ENCODE measurements at regions not wholly inside any gene's neighbourhood (a gene's known extent, or its start where the extent isn't known, plus 50 kb on each side); places are given as distances from the start of the nearest gene placed in this dataset.

DNA sequence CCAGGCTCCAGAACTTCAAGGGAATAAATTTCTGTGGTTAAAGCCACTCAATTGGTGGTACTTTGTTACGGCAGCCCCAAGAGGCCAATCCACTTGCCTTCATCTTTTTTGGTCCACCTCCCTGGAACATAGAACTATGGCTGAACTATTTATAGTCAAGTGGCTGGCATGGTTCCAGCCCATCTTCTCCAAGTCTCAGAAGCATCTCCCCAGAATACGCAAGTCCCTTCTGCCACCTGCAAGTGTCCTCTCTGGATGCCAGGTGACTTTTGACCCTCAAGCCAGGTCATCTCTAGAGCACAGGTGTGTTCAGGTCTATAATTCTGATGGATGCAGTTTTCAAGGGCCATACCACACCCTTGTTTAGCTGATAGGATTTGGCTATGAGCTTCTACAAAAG, 371.5 kb downstream of the AACS start:
- no peak for DNase-seq

DNA sequence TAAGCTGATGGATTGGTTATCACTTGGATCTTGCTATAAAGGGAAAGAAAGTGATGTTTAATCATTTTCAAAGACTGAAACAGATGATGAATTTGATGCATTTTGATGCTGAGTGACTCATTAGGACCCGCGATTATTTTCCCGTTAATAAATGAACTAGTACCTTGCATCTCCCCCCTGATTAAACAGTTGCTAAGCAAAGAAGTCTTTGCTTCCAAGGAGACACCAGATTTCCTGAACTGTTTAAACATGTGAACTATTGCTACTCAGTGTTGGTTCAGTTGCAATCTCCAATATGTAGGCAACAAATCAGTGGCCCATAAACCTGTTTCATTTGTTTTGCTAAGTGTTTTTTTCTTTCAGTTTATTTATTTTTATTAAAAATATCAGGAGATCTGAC, 375.2 kb downstream of the AACS start:
- no peak for DNase-seq

DNA sequence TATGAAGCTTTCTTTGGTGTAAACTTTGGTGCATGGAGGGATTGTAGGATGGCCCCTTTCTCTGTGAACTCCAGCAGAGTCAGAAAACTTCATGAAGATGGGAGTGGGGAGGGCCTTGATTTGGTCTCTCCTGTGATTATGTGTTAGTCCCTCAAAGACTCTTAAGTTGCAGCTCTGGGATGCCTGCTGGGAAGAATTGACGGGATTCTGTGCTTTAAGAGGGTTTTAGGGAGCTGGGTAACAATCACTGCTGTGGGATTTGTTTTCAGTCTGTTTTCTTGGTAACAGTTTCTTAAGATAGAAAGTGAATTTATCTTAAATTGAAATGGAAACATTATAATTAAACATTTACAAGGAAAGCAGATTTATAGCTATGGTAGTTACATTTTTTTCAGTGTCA, 378.1 kb downstream of the AACS start:
- DNase-seq = no peak

DNA sequence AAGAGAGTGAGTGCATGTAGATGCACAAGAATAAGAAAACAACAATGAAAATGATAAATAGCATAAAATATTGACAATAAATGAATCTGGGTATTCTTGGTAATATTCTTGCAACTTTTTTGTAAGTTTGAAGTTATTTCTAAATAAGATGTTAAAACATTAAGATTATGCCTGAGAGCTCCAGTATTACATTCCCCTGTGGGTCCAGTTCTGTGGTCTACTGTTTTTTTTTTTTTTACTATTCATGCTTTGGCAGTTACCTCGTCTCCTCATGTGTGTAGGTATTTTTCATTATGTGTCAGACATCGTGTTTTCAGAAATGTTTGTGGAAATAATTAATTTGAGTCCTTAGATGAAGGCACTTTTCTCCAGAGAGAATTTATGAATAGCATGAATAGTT, 386.2 kb downstream of the AACS start:
- no peak for DNase-seq

DNA sequence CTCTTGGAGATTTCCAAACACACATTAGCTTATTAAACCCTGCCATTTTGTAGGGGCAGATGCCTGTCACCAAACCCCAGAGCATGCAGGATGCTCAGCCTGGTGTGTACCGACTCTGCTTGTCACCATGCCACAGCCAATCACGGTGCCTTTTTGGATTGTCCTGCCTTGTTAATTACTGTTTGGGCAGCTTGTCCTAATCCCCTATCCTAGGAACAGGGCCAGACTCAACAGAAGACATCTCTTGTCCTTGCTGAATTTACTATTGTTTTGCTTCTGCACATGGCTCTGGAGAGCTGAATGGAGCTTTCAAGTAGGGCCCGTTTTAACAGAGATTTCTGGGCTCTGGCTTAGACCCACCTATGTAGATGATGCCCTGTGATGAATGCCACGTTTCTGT, 388.5 kb downstream of the AACS start:
- DNase-seq = no peak

DNA sequence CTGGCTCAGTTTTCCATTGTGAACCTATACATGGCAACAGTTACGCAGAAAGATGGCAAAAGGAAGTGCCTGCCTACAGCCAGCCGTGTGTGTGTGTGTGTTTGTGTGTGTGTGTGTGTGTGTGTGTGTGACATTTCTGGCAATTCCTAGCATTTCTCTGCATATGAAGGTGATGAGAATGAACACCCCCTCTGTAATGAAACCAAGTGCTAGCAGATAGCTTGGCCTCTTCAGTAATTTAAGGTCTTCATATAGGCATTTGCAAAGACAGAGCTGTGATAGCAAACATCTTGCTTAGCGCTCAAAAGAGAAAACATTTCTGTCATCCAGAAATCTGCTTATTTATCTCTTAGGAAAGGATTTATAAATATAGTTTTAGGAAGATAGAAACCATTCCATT, 389.1 kb downstream of the AACS start:
- no peak for DNase-seq

DNA sequence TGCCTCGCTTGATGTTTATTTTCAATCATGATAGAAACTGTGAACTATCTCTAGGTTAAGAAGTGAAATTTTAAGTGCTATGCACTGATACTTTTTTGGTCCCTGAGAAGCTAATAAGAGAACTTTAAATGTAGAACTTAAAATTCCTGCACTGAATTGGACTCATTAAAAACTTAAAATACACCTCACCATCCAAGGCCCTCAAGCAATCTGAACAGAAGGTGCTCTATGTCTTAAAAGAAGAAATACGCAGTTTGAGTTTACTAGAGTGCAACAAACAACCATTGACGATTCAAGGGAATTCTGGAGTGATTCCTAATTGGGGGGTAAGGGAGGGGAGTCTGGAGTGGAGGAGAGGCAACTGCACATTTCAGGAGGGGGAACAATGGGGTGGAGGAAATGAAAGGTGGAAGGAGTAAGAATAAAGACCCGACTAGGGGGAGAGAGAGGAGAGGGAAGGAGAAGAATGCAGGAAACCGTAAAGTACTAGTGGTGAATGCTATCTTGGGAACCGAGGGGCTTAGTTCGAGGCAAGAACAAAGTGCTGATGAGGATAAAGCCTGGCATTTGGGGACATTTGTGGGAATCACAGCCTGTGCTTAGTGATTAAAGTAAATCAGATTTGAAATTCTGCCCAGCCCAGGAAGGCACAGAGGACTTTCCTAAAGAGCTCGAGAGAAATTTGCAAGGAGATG, 389.7 kb downstream of the AACS start:
- DNase-seq = no peak

DNA sequence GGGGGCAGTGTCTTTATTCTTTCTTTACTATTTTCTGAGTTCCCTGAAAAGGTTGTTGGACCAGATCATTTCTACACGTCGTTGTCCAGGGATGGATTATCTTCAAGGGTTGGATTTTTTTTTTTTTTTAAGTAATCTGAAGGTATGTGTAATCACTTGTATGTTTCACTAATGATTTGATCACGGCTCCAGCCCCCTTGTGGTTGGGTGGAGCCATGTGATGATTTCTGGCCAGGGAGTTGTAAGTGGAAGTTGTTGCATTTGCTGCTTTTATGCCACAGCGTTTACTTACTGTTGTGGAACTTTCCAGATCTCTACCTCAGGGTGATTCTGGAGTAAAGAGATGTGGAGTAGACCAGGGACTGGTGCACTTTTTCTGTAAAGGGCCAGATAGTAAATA, 390.3 kb downstream of the AACS start:
- DNase-seq = no peak

DNA sequence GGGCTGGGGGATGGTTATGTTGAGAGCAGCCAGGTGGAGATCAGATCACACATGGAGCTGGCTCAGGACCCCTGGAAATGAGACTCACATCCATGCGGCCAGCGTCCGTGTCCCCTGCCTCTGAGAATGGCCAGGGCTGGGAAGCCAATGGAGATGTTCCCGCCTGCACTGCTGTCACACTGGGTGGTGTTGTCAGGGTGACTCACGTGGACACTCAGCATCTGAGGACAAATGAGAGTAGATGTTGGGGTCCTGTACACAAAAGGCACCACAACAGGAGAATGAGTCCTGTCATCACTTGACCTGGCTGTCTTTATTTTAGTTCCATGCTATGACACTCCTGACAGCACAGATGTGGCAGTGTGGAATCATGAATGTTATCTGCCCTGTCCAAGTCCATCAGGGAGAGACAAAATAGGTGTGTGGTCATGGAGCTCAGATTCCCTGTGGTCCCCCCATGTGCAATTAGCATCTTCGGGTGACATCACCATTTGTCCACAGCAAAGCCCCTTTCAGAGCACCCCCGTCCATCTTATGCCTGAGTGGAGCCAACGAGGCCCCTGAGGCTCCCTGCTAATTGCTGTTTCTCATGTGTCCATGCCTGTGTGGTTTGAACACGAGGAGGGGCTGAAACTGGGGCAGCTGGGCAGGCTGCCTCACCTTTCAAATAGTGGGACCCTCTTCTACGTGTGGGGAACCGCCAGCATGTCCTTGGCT, 393.5 kb downstream of the AACS start:
- no peak for DNase-seq

DNA sequence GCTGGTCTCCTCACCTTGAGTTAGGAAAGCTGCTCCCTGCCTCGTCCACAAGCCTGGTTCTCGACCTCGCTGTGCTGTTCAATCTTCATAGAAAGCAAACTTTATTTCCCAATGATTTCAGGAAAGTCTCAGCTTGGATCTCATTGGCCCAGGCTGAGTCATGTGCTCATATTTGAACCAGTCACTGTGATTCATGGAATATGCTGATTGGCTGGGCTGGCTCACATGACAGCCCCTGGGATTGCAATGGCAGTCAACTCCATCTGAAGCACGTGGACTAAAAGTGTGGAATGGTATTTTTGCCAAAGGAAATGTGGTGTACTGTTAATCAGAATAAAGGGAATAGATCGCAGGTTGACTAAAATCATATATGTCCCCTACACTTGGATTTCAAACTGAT, 396.6 kb downstream of the AACS start:
- no peak for DNase-seq

DNA sequence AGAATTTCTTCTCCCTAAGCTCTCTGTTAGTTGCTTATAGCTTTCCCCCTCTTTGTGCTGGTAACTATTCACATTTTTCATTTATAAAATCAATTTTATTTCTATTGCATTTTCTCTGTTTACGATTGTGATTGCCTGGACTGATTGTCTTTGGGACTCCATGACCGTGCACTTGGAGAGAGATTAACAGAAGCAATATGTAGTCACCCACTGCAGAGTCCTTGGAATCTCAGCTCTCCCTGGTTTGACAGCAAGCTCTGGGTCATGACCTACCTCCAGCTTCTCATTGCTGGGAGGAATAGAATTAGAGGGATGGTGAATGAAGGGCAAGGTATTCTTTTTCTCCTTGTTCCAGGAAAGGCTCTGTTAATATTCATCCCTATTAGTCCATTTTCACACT, 398.2 kb downstream of the AACS start:
- no peak for DNase-seq

DNA sequence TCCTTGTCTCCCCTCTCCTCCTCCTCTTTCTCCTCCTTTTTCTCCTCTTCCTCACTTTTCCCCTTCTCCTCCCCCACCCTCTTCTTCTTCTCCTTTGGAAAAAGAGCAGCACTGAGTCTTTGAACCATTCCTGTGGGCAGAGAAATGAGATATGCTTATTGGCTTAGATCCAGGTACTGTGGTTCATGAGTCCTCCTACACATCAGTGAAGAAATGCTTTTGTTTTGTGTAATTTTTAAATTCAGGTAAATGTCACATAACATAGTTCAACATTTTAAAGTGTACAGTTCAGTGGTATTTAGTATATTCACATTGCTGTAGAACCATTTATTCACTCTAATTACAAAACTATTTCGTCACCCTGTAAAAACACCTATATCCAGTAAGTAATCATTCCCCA, 402.1 kb downstream of the AACS start:
- DNase-seq = no peak

DNA sequence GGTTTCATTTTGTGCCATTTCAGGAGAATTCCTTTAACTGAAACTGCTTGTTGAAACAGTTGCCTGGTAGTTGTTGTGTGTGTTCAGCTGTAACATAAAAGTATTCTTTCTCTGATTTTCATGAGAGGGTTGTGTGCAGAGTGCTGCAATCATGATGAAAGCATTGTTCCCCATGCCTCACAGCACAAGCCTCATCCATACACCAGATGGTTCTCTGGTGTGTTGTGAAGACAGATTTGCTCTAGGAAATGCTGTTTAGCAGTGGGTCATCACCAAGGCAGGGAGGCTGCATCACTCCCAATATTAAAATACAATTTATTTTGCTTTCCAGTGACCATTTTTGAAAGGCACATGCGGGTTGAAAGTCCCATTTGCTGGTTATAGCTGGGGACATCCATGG, 404.4 kb downstream of the AACS start:
- DNase-seq = no peak

DNA sequence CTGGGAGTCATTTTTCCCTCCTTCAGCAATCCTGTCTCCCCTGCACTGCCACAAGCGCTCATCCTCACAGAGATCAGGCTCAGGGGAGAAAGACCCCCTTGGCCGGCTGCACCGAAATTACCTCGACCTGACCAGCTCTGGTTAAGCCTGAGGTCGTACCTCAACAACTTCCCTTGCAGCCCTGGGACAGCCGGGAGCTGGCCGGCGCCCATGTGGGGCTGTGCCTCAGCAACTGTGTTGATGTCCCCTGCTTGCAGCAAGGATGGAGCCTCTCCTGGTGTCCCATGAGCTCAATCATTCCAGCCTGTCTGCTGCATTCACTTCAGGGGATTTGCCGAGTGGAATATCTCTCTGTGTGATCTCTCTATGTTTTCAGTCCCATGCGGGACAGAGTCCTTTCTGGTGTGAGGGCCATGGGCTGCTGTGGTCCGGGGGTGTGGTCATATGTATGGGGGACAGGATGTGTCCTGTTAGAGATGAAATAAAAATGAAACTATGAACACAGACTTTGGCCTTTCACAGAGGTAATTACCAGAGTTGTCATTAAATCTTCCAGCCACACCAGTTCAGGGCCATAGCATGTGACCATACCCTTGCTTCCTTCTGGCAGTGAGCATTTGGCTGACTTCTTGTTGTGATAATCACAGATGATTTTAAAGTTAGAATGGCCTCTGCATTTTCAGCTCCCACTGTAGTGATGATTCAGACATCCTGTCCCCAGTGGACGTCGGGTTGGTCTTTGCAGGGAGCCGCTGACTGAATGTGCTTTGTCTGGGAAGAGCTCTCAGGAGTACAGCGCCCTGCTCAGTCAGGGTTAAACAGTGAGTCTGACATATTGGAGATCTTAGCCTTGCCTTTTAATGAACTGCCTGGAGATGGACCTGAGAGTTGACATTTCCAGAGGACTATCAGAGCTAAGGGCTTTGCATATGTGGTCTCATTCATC, 405.9 kb downstream of the AACS start:
- DNase-seq = no peak

DNA sequence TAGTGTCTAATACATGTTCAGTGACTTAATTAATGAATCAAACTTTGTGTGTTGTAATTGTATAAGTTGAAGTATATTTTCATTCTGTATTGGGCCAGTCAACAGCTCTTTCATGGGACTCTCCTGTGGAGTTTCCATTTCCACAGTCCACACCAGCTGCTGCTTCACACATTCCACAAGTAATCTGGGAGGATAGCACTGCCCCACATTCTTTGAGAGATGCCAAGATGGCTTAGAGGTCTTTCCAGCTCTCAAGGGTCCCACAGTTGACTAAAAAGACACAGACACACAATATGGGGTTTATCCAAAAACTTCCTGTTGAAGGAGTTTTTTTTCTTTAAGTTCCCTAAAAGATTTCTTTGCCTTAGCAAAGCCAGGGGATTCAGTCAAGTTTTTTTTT, 408.3 kb downstream of the AACS start:
- DNase-seq = no peak

DNA sequence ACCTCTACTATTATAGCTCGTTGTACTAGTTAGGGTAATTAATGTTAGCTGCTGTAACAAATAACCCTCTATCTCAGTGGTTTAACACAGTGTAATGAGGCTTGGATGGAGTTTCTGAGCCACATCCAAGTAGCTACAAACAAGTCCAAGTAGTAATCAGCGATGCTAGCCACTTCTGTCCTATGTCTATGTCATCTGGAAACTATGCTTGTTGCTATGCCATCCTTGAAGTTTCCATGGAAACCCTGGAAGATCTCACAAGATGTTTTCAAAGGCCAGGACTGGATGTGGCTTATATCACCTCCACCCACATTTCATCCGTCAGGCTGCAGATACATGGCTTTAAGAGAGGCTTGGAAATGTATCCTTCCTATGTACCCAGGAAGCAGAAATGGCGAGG, 422.1 kb downstream of the AACS start:
- DNase-seq = no peak

DNA sequence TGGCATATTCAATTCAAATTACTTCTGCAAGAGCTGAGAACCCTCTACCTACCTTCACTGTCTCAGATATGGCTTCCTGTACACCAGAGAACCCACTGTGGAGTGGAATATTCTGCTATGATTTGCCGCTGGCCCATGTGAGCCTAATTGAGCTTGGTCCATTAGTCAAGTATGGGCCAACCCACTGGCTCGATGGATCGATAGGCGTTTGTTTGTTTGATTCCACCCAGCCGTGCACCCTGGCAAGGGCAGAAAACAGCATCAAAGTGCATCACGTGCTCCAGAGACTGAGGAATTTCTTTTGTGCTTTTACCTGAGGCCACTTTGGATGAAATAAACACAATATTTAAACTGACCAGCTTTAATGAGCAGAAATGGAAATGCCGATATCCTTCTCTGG, 426.3 kb downstream of the AACS start:
- no peak for DNase-seq

DNA sequence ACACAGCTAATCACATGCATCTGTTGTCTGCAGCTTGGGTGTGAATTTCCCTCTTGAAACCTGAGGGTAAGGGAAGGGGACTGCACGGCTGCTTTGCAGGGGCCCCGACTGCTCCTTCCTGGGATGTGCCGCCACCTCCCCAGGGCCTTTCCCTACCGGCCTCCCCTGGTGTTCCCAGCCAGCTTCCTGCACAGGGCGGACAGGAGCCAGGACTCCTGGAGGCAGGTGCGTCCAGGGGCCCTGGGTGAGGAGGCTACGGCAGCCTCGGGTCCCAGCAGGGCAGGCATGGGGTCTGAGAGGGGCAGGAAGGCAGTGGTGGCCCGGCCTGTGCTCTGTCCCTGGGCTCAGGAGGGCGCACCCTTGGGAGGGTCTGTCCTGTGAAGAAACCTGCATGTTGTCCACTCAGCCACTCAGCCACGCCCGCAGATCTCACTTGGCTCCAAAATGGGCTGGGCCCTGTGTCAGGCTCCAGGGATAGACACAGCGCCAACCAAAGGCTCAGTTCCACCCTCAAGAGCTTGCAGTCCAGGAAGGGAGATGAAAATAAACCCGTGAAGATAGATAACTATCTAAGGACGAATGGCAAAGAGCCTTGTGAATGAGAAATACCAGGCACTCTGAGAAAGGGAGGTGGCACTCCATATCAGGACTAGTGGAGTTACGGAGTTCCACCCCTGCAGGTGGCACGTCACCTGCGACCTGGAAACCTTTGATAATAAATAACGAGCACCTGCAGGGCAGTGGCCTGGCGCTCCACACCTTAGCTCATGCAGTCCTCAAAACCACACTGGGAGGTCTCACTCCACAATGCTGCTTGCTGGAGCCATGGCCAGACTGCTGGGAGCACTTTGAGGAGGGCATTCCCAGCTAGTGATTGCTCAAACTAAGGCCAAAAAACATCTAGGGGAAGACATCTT, 427.4 kb downstream of the AACS start:
- no peak for DNase-seq

DNA sequence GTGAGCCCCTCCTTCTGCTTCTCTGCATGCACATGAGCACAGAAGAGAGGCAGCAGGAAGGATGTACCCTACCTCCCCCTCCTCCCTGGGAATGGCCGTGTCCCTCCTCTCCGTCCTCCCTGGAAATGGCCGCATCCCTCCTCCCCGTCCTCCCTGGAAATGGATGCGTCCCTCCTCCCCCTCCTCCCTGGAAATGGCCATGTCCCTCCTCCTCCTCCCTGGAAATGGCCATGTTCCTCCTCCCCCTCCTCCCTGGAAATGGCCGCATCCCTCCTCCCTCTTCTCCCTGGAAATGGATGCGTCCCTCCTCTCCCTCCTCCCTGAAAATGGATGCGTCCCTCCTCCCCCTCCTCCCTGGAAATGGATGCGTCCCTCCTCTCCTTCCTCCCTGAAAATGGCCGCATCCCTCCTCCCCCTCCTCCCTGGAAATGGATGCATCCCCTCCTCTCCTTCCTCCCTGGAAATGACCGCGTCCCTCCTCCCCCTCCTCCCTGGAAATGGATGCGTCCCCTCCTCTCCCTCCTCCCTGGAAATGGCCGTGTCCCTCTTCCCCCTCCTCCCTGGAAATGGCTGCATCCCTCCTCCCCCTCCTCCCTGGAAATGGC, 428.6 kb downstream of the AACS start:
- no peak for DNase-seq

DNA sequence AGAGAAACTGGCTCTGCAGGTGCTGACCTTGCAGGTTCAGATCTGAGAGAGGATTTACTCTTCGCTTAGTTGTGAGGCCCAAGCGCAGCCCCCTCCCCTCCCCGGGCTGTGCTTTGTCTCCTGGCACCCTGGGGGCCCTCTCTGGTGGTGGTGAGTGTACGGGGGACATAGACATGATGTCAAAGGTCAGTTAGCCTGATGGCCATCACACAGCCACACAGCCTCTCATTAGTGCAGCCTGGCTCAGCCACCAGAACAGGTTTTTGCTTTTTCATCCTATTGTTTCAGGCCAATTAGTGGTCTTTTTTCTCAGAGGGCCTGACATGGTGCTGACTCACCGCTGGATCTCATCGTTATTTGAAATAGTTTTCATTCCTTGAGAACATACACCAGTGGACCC, 437.9 kb downstream of the AACS start:
- DNase-seq = no peak

DNA sequence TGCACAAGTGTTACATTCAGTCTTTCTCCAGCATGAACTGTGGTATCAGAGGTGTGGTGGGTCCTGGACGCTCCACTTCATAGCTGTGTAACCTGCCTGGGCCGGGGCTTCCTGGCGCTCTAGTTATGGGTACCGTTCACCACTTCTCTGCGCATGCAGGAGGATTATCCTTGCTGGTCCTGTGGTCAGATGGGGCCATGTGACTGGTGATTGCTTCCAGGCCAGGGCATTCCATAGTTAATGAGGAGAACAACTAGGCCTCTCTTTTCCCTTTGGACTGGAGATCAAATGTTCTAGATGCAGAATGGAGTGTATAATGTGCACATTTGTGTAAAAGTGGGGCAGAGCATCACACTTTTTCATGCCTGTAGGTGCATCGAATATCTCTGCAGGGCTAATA, 444.0 kb downstream of the AACS start:
- DNase-seq = no peak

Measured in activated CD4-positive, alpha-beta T cell treated with anti-CD3 and anti-CD28 coated beads for 48 hours (primary cell).